Activated naive CD4-positive, alpha-beta T cell treated with Interleukin-2 at 50 U/mL for 16 hours (primary cell): ENCODE measurements at regions not wholly inside any gene's neighbourhood (a gene's known extent, or its start where the extent isn't known, plus 50 kb on each side); places are given as distances from the start of the nearest gene placed in this dataset.

Source experiments
- DNase-seq: peaks from one replicate; pipeline ENCODE4 v3.0.0-alpha.2; 2020

DNA sequence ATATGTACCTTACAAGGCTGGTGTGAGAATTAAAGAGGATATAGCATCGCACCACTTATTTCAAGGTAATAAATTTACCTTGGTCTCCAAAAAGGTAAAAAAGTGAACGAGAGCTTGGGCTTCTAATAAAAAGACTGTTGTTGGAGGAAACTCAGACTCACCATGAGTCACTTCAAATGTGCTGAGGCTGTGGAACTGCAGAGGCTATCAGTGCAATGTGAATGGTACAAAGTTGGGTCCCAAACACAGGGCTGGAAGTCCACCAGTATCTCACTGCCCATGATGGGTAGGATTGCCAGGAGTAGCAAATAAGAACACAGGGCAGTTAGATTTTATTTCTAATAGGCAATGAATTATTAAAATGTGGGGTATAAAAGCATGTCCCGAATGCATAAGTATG lies 200.6 kb downstream of the MAFB start:
- DNase-seq, result no peak

DNA sequence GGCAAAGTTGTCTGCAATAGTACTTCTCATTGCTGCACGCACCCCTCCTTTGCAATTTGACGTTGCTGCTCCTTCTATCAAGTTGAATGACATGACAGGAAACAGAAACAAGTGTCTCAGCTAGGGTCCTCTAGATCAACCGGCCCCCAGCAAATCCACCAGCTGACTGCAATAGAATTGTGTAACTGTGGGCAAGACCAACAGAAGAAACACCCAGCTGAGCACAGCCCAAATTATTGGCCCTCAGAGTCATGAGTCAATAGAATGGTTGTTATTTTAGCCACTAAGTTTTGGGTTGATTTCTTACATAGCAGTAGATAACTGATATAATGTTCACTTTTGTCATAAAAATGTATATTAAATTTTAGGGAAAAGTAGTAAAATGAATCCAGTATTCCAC lies 202.7 kb downstream of the MAFB start:
- DNase-seq, result no peak

DNA sequence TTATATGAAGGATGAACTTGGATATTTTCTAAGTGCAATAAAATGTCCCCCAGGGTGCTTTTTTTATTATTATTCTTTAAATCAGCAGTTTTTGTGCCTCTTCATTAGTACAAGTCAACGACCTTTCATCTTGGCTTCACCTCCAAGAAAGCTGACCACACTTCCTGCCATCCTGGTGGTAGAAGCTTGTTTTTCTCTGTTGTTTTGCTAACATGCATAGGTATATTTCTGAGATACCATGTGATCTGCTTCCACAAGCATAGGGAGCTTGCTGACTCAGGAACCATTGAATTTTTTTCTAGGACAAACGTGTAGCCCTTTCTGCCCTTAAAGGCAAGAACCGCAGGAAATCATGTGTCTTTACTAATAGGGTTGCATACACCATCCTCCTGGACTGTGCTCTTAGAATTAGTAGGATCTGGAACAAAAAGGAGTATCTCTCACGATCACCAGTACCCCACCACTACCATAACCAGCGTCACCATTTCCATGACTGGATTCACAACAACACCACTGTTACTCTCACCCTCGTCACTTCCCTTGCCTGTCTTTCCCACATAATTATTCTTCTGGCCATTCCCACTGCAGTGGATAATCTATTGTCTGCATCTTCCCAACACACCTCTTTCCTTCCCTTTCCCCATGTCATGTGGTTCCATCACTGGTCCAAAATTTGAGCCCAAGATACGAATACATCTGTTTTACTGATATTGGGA lies 207.1 kb downstream of the MAFB start:
- no peak for DNase-seq

GRCh38 chr20:40481337-40481736 lies 207.7 kb downstream of the MAFB start:
- no peak for DNase-seq

GRCh38 chr20:40477805-40478204 lies 211.2 kb downstream of the MAFB start:
- no peak for DNase-seq

DNA sequence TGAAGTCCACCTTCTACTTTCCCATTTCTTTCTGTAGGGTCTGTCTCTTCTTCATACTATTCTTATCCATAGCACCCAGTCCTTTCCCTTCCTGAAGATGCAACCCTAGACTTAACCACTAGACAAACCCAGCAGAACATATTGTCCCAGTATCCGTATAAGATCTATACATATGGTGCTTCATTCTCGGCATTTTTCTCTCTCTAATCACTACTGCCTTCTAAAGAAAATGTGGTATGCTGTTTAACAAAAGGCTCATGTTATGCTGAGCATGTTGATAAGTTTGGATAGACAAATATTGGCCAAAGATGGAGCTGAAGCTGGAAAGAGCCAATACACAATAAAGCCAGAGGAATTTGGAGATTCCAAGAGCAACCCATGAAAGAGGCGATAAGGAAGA lies 212.6 kb downstream of the MAFB start:
- no peak for DNase-seq

DNA sequence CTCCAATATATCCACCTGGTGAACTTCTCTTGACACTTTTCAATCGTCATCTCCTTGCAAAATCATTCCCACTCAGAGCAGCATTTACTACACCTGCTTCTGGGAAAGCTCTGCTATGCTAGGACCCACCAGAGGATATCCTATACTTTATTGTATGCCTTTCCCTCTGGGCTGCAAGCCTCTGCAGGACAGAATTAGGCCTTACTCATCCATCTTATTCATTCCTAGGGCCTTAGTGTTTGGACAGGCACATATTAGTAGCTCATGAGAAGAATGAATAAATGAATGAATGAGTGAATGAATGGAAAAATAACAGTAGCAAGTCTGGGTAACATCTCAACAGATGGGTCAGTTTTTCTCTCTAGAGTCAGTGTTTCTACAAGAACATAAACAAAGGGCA lies 216.1 kb downstream of the MAFB start:
- no peak for DNase-seq

DNA sequence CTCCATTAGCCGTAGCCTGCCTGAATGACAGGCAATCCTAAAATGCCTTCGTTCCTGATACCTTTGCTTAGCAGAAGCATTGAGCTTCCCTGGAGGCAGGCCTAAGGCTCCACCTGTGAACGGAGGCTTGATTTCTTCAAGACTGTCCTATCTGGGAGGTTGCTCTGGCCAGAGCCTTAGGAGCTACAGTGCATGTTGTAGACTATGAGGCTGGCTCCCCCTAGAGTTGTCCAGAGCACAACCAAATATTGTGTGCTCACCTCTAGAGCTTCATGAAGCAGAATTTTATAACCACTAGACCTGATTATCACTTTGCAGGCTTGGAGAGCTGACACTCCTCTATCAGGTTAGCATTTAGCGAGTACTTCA lies 217.8 kb downstream of the MAFB start:
- DNase-seq, result no peak

DNA sequence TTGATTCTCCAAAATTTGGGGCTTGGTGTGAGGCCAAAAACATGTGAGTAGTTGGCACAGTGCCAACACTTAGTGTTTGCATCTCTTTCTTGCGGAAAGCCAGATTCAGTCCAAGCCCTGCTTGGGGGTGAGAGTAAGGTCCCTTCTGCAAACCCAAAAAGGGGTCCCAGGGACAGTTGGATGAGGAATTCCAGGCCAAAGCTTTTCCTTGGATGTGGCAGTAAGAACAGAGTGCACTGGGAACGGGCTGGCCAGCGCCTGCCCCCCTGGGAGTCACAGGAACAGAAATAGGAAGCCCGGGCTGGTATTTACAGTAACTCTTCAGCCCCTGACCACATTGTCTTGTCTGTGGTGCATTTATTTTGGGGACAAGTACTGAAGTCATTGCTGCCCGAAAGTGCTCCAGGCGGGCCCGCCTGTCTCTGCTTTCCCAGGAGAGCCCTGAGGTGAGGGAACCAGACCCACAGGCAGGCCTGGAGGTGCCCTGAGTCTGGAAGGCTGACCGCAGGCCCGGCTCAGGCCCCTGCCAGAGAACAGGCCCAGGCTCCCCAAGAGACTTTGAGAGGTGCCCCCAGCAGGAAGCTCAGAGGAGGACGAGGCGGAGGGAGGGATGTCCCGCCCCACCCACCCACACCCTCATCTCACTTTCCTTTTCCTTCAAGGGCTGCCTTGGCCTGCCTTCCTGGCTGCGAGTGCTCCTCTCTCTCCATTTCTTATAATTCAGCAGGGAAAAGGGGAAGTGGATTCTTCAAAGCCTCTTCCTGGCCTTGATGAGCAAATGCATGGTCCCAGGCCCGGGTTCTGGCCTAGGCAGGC lies 218.4 kb downstream of the MAFB start:
- no peak for DNase-seq

GRCh38 chr20:40468759-40469158 lies 220.3 kb downstream of the MAFB start:
- no peak for DNase-seq

DNA sequence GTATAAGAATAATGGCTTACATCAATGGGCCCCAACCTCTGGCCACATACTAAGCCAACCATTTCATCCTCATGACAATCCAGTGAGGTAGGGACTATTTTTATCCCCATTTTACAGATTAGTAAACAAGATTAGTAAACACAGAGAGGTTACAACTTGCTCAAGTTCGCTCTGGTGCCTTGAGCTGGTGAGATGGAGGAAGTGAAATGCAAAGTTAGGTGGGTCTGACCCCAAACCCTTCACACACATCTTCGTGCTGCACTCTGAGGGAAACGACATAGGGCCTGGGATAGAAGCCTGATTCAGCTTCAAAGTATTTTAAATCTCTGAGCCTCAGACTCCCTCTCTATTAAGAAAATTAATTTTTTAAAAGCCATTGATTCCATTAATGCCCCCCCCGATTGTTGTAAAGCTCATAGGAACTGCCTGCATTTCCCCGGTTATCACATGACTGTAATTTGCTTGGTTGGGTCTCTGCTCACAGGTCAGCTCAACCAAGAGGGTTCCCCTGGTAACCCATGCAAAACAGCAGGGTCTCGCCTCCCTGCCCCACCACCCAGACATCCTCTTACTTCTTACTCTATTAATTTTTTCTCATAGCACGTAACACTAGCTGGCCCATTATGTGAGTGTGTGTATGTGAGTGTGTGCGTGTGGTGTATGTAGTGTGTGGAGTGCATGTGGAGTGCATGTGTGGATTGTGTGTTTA lies 221.2 kb downstream of the MAFB start:
- no peak for DNase-seq

GRCh38 chr20:40467067-40467466 lies 222.0 kb downstream of the MAFB start:
- no peak for DNase-seq

DNA sequence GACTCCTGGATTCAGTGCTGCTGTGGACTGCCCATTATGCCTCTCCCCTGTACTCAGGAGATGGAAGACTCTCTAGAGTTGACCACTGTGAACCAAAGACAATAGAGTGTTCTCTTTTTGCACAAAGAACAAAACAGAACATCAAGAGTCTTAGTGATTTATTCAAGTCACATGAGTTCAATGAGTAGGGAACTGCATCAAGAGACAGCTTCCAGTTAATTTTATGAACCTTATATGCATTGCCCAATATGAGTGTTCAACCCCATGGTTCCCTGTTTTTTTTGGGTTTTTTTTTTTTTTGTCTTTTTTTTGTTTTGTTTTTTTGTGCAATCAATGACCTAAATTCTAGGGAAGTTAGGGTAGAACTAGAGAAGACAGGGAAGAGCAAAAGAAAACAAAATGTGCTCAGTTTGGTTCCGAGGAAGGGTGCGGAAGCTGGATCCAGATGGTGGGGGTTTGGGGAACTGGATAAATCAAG lies 224.3 kb downstream of the MAFB start:
- no peak for DNase-seq

DNA sequence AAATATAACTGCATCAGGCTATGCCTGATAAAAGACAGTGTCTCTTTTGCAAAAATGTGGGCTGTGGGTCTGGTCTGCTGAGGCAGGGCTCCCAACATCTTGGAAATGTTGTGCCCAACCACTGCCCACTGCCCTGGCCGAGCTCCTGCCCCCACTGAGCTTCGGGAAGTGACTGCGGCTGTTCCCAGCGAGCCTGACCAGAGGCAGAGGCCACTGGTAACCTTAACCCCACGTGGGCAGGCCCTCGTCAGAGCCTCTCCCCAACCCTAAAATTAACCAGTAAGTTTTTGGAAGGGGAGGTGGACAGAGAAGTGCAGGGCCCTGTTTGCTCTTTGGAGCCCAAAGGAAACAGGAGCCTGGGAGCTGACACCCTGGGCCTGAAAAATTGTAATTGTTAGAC lies 225.9 kb downstream of the MAFB start:
- DNase-seq, result no peak

DNA sequence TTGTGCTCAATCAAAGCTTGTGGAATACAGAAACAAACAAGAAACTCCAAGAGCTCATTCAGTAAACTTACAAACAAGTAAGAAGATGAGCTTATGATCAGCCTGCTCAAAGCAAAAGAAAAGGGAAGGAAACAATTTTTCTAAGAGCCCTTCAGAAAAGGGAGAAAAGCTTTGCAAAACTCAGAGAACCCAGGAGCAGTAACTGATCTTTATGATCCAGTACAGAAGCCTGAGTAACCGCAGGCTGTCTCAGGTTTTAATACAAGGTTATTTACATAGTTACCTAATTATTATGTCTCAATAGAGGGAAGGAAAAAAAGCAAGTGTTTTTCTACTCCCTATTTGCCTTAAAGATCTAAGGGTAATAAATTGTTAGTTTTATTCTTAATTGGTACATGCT lies 226.5 kb downstream of the MAFB start:
- DNase-seq, result no peak

DNA sequence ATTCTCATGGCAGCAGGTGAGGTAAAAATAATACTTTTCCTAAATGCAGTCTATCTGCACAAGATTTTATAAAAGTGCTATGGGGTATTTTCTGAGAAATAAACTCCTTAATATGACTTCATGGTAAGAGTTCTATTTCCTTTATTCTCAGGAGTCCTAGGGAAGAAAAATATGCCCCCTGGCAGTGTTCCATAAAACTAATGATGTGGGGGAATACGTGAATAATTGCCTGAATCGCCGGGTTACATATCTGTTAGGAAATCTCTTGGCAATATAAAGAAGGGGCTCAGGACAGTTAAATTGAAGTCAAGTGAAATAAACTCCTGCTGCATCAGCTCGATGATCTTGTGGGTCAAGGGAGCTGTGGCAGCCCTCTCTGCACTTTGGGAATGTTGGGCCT lies 229.7 kb downstream of the MAFB start:
- no peak for DNase-seq

DNA sequence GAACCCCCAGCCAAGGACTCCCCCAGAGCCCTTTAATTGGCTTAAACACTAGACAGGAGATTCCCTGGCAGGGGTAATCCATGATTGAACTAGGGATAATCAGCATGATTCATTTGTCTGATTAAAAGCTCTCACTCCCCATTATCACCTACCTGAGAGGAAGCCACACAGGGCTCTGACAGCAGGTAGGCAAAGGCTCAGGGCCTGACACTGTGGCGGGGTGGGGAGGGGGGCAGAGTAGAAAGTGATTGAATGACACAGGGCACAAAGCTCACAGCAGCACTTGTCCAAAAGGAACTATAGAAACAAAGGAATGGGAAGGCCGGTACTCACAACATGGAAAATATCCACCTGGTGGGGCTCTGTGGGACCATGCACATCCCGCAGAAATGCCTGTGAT lies 231.6 kb downstream of the MAFB start:
- no peak for DNase-seq

- no peak for DNase-seq
Measured at GRCh38 chr20:40452758-40453157, 236.3 kb downstream of the MAFB start.

DNA sequence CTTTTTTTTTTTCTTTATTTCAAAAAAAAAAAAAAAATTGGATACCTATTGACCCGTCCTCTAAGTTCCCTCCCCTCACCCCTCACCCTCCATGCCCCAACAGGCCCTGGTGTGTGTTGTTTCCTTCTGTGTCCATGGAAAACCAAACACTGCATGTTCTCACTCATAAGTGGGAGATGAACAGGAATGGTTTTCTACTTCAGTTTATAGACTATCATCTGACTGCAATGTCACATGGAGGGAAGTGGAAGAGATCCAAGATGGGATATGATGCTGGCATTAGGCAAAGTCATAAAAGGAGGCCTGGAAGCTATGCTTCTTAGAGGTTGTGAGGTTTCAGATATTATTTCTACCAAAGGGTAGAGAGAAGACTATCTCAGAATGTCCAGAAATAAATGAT lies 237.5 kb downstream of the MAFB start:
- DNase-seq, result no peak

DNA sequence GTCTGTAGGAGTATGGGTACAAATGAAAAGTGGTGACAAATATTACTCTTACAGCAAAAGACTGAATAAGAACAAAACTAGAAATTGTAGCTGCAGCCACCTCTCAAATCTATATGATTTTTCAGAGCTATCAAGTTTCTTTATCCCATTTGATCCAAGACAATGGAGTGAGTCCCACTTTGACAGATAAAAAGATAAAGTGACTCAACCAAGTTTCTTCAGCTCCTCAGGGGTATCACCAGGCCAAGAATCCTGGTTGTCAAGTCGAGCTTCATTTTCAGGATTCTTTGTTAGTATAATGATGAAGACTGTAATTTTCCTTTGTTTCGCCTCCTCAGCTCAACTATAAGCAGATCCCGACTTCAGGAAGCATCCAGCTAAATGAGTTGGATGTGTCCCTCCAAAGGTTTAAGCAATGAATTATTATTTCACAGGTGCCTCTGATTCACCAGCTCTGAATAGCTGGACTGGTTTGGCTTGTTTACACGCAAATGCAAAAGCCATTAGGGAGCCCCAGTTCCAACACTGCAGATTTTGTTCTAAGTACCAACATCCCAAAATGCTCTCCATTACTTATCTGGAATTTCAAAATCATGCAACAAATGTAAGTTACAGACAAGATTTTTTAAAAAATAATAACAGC lies 238.9 kb downstream of the MAFB start:
- DNase-seq, result no peak

DNA sequence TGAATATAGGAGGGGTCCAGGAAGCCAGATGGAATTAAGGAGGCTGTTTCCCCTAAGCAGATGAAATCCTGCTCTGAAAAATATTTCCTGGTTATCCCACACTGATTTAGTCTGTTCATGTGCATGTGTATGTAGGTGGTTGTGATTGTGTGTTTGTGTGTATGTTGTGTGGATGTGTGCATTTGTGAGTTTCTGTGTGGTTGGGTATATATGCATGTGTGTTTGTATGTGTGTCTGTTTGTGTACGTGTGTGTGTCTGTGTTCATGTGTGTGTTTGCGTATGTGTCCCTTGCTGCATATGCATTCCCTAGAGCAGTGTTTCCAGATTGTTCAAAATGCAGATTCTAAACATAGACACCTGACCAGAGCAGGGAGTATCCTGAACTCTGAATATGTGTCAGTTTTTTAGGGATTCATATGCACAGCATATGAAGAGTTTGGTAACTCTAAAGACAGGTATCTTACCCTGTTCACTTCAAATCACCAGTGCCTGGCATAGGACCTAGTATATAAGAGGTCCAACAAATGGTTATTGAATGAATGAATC lies 239.8 kb downstream of the MAFB start:
- DNase-seq, result no peak

- DNase-seq, result no peak
Measured at GRCh38 chr20:40446888-40447287, 242.1 kb downstream of the MAFB start.

- DNase-seq, result no peak
Measured at GRCh38 chr20:40444516-40444915, 244.5 kb downstream of the MAFB start.
